ENCODE measurements at regions not wholly inside any gene's neighbourhood (a gene's known extent, or its start where the extent isn't known, plus 50 kb on each side); places are given as distances from the start of the nearest gene placed in this dataset.

- Histone ChIP-seq H3K27ac (ENCODE audit: low read length) (no peak overlapping the region), H3K4me1 (ENCODE audit: control insufficient read depth, insufficient read depth, low read length) (no peaks in the 10 kb centered on the region), H3K9me3 (ENCODE audit: control insufficient read depth, insufficient read depth, low read depth, low read length) (no peaks in the 10 kb centered on the region), H3K27me3 (ENCODE audit: control insufficient read depth, insufficient read depth, low read length) (no peaks in the 10 kb centered on the region), H3K4me3 (ENCODE audit: low read depth in 2 of 2, low read length in 2 of 2) (no peak overlapping the region), H3K36me3 (ENCODE audit: control insufficient read depth, insufficient read depth, low read length) (no peaks in the 10 kb centered on the region)
- CTCF ChIA-PET = no interaction called here
- intact Hi-C loops (cut with micrococcal nuclease; ENCODE audit: unreplicated experiment) = no loop called here
- TF ChIP-seq REST (IDR thresholded peaks at IDR 0.05; ENCODE audit: insufficient read depth in 1 of 2, low read depth in 2 of 2, low read length in 1 of 2) (no peak), SIN3A (IDR thresholded peaks at IDR 0.05; ENCODE audit: borderline replicate concordance, insufficient read depth, low read depth, low read length) (no peak), CTCF (IDR thresholded peaks at IDR 0.05) (no peak), POLR2AphosphoS5 (IDR thresholded peaks at IDR 0.05; ENCODE audit: low read depth, low read length) (no peak), TCF7L2 (IDR thresholded peaks at IDR 0.05; ENCODE audit: low read depth, low read length) (no peak)
- in situ Hi-C loops (cut with HindIII; ENCODE audit: low pct_unique_long_range_greater_than_20kb, low sequenced_read_pairs) = no loop called here
- BruUV-seq (replicated peaks) = no TSS peak
- POLR2A ChIA-PET = no interaction called here
- no peak for DNase-seq (ENCODE audit: low read depth, low spot score)
- no peak for ATAC-seq
Measured at GRCh38 chr18:68533641-68534040, 181.3 kb downstream of the TMX3 start.

GRCh38 chr18:68532328-68532885 is 182.5 kb downstream of the TMX3 start:
- intact Hi-C loops (cut with micrococcal nuclease; ENCODE audit: unreplicated experiment) (no loop called here), in situ Hi-C loops (cut with HindIII; ENCODE audit: low pct_unique_long_range_greater_than_20kb, low sequenced_read_pairs) (no loop called here)
- CTCF ChIA-PET = no interaction called here
- no TSS peak for BruUV-seq (replicated peaks)
- Histone ChIP-seq H3K9me3 (ENCODE audit: control insufficient read depth, insufficient read depth, low read depth, low read length) (no peaks in the 10 kb centered on the region), H3K27me3 (ENCODE audit: control insufficient read depth, insufficient read depth, low read length) (no peaks in the 10 kb centered on the region), H3K27ac (ENCODE audit: low read length) (no peak overlapping the region), H3K36me3 (ENCODE audit: control insufficient read depth, insufficient read depth, low read length) (no peaks in the 10 kb centered on the region), H3K4me1 (ENCODE audit: control insufficient read depth, insufficient read depth, low read length) (no peaks in the 10 kb centered on the region), H3K4me3 (ENCODE audit: low read depth in 2 of 2, low read length in 2 of 2) (no peak overlapping the region)
- POLR2A ChIA-PET = no interaction called here
- ATAC-seq (no peak), DNase-seq (ENCODE audit: low read depth, low spot score) (no peak)
- TF ChIP-seq CTCF (IDR thresholded peaks at IDR 0.05) (no peak), POLR2AphosphoS5 (IDR thresholded peaks at IDR 0.05; ENCODE audit: low read depth, low read length) (no peak), SIN3A (IDR thresholded peaks at IDR 0.05; ENCODE audit: borderline replicate concordance, insufficient read depth, low read depth, low read length) (no peak), TCF7L2 (IDR thresholded peaks at IDR 0.05; ENCODE audit: low read depth, low read length) (no peak), REST (IDR thresholded peaks at IDR 0.05; ENCODE audit: insufficient read depth in 1 of 2, low read depth in 2 of 2, low read length in 1 of 2) (no peak)
